Esophagus squamous epithelium (tissue), 4 donors: ENCODE measurements at regions not wholly inside any gene's neighbourhood (a gene's known extent, or its start where the extent isn't known, plus 50 kb on each side); places are given as distances from the start of the nearest gene placed in this dataset.

ENCODE experiments used
- CTCF ChIP-seq, 6 experiments: fragments of 450-650 bp in 4 of 6; fragments of 200-600 bp in 2 of 6; sonication (generic) in 2 of 6; IDR thresholded peaks; one replicate each; pipeline ENCODE4 v1.5.1; 2016 to 2019; ENCODE audit warnings: antibody characterized with exemption in 6 of 6, mild to moderate bottlenecking in 4 of 6, moderate library complexity in 4 of 6
- POLR2A ChIP-seq, 4 donors: fragments of 450-650 bp; IDR thresholded peaks; one replicate each; pipeline ENCODE4 v1.6.1; 2017; ENCODE audit warnings: antibody characterized with exemption in 4 of 4, mild to moderate bottlenecking in 4 of 4, moderate library complexity in 3 of 4

DNA sequence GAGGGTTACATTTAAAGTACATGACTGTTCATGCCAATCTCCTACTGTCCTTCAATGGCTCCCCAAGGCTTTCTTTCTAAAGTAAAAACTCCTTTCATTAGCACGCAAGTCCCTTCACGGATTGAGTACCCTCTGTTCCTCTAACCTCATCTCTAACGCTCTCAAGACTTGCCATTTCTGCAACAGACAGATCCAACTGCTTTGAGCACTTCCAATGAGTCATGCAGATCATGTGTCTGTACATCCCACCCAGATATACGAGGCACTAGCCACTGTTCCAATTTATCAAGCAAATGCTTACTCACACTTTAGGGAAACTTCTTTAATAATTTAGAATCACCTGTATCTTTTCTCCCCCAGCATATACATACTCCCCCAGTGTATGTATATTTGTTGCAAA is 332.5 kb upstream of the ZFP42 start:
- no peak for TF ChIP-seq POLR2A (IDR thresholded peaks at IDR 0.05)
- TF ChIP-seq CTCF (IDR thresholded peaks at IDR 0.05), result no peak
